ENCODE measurements at regions not wholly inside any gene's neighbourhood (a gene's known extent, or its start where the extent isn't known, plus 50 kb on each side); places are given as distances from the start of the nearest gene placed in this dataset.

DNA sequence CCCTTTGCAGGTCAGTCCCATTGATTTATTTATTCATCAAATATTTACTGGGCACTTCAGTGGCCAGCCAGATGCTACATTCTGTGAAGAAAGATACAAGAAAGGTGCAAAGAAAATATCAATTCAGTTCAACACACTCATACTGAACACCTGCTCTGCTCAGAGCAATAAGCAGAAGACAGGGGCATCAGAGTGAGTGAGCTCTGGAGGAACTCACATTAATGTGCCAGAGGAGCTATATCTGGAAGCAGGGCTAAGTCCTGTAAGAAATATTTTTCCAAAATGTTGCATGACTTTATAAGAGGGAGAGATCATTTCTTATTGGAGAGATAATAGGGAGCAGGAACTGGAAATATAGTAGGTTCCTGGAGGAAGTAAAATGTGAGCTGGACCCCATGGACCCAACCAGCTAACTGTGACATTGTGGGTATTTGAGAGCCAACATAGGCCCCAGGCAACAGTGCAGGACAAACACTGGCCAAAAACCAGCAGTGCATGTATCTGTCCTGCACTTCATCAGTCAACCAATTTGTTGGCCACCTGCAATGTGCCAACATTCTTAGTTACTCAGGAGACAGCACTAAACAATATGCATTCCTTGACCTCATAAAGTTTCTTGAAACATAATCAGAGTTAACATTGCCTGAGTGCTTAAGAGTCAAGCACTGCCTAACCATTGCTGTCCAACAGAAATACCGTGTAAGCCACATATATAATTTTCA, 102.7 kb upstream of the PTPRM start:
- no peak for DNase-seq
- peaks cover 0 to 11% (median under 1%) of the 10 kb centered on the region in 4 experiments for H3K4me1 ChIP-seq (ENCODE audit: control extremely low read depth in 1 of 4, control insufficient read depth in 4 of 4, insufficient read depth in 4 of 4, low read length in 3 of 4)
- no CpG with 5 or more reads among the region's 1 CpG for WGBS (ENCODE audit: insufficient coverage)
- H3K4me3 ChIP-seq (ENCODE audit: control insufficient read depth in 1 of 7, extremely low read depth in 1 of 7, insufficient read depth in 4 of 7, low read depth in 2 of 7, low read length in 6 of 7), result no peak overlapping the region
- ChIA-PET CTCF (no interaction called here), POLR2A (no interaction called here)
- no peaks in the 10 kb centered on the region for H3K27me3 ChIP-seq (replicated peaks in 2 of 5; ENCODE audit: control insufficient read depth in 4 of 5, insufficient read depth in 5 of 5, low read length in 4 of 5)
- no peaks in the 10 kb centered on the region for H3K36me3 ChIP-seq (ENCODE audit: control insufficient read depth in 4 of 4, insufficient read depth in 4 of 4, low read length in 3 of 4)
- H3K27ac ChIP-seq (ENCODE audit: insufficient read depth in 1 of 2, low read depth in 1 of 2, low read length in 2 of 2, poor library complexity in 1 of 2, severe bottlenecking in 2 of 2), result no peak overlapping the region
- no peaks in the 10 kb centered on the region for H3K9me3 ChIP-seq (ENCODE audit: control extremely low read depth in 1 of 5, control insufficient read depth in 4 of 5, insufficient read depth in 2 of 5, low read depth in 1 of 5, low read length in 4 of 5)

GRCh38 chr18:7466190-7466589, 100.9 kb upstream of the PTPRM start:
- Histone ChIP-seq H3K27me3 (replicated peaks in 2 of 5; ENCODE audit: control insufficient read depth in 4 of 5, insufficient read depth in 5 of 5, low read length in 4 of 5) (no peaks in the 10 kb centered on the region), H3K36me3 (ENCODE audit: control insufficient read depth in 4 of 4, insufficient read depth in 4 of 4, low read length in 3 of 4) (no peaks in the 10 kb centered on the region)
- DNase-seq, result no peak

DNA sequence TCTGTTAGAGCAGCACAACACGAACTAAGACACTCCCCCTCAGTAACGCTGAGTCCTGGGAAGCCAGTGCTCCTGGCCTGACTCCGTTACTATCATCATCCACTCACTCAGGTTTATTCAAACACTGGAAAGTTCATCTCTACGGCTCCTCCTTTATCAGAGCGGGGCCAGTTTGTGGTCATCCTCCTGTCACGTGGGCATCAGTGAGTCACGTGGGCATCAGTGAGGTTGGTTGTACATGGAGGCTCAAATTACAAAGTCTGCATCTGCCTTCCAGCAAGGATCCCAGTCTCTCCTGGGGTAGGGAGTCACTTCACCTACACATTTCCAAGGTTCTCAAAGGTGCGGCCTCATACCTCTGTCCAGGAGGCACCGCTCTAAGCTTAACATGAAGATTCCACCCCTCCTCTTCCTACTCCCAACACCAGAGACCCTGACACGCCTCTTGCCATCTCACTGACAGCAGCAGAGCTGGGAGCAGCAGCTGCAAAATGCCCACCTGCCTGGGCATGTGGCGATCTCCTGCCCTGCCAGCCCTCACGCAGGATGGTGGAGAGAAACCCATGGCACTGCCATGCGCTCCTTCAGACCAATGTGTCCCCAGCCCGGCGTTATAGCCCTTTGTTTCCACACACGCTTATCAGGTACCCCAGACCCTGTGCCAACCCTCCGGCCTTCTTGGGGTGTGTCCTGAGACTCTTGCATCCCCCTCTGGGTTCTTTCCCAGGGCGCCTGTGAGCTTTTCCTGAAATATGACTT, 99.2 kb upstream of the PTPRM start:
- ChIA-PET POLR2A (no interaction called here), CTCF (no interaction called here)
- no peaks in the 10 kb centered on the region for H3K36me3 ChIP-seq (ENCODE audit: control insufficient read depth in 4 of 4, insufficient read depth in 4 of 4, low read length in 3 of 4)
- peaks cover 0 to 17% (median 3%) of the 10 kb centered on the region in 4 experiments for H3K4me1 ChIP-seq (ENCODE audit: control extremely low read depth in 1 of 4, control insufficient read depth in 4 of 4, insufficient read depth in 4 of 4, low read length in 3 of 4)
- H3K27me3 ChIP-seq (replicated peaks in 2 of 5; ENCODE audit: control insufficient read depth in 4 of 5, insufficient read depth in 5 of 5, low read length in 4 of 5), result no peaks in the 10 kb centered on the region
- H3K4me3 ChIP-seq (ENCODE audit: control insufficient read depth in 1 of 7, extremely low read depth in 1 of 7, insufficient read depth in 4 of 7, low read depth in 2 of 7, low read length in 6 of 7), result no peak overlapping the region
- H3K27ac ChIP-seq (ENCODE audit: insufficient read depth in 1 of 2, low read depth in 1 of 2, low read length in 2 of 2, poor library complexity in 1 of 2, severe bottlenecking in 2 of 2), result no peak overlapping the region
- no peak for DNase-seq
- over 99% methylated on average over 15 of the region's 18 CpGs for WGBS (ENCODE audit: insufficient coverage)
- H3K9me3 ChIP-seq (ENCODE audit: control extremely low read depth in 1 of 5, control insufficient read depth in 4 of 5, insufficient read depth in 2 of 5, low read depth in 1 of 5, low read length in 4 of 5), result no peaks in the 10 kb centered on the region

More at GRCh38 chr18:7466190-7466589, 100.9 kb upstream of the PTPRM start:
- H3K4me1 ChIP-seq (ENCODE audit: control extremely low read depth in 1 of 4, control insufficient read depth in 4 of 4, insufficient read depth in 4 of 4, low read length in 3 of 4), result peaks cover 0 to 17% (median 3%) of the 10 kb centered on the region in 4 experiments
- H3K4me3 ChIP-seq (ENCODE audit: control insufficient read depth in 1 of 7, extremely low read depth in 1 of 7, insufficient read depth in 4 of 7, low read depth in 2 of 7, low read length in 6 of 7), result no peak overlapping the region
- ChIA-PET POLR2A (no interaction called here), CTCF (interaction anchor here (0.9 kb wide), 1 partner anchor 245 kb away, joined by 3 read pairs; no protein-coding TSS in a partner anchor)
- no peaks in the 10 kb centered on the region for H3K9me3 ChIP-seq (ENCODE audit: control extremely low read depth in 1 of 5, control insufficient read depth in 4 of 5, insufficient read depth in 2 of 5, low read depth in 1 of 5, low read length in 4 of 5)
- no peak overlapping the region for H3K27ac ChIP-seq (ENCODE audit: insufficient read depth in 1 of 2, low read depth in 1 of 2, low read length in 2 of 2, poor library complexity in 1 of 2, severe bottlenecking in 2 of 2)
- WGBS (ENCODE audit: insufficient coverage), result 40% methylated on average over 1 of the region's 5 CpGs

- ChIA-PET POLR2A (no interaction called here), CTCF (no interaction called here)
- 64% methylated on average over 5 of the region's 5 CpGs for WGBS (ENCODE audit: insufficient coverage)
- no peaks in the 10 kb centered on the region for H3K36me3 ChIP-seq (ENCODE audit: control insufficient read depth in 4 of 4, insufficient read depth in 4 of 4, low read length in 3 of 4)
- H3K27ac ChIP-seq (ENCODE audit: insufficient read depth in 1 of 2, low read depth in 1 of 2, low read length in 2 of 2, poor library complexity in 1 of 2, severe bottlenecking in 2 of 2), result no peak overlapping the region
- no peaks in the 10 kb centered on the region for H3K27me3 ChIP-seq (replicated peaks in 2 of 5; ENCODE audit: control insufficient read depth in 4 of 5, insufficient read depth in 5 of 5, low read length in 4 of 5)
- DNase-seq, result no peak
- H3K4me1 ChIP-seq (ENCODE audit: control extremely low read depth in 1 of 4, control insufficient read depth in 4 of 4, insufficient read depth in 4 of 4, low read length in 3 of 4), result peaks cover 0 to 17% (median 3%) of the 10 kb centered on the region in 4 experiments
- no peaks in the 10 kb centered on the region for H3K9me3 ChIP-seq (ENCODE audit: control extremely low read depth in 1 of 5, control insufficient read depth in 4 of 5, insufficient read depth in 2 of 5, low read depth in 1 of 5, low read length in 4 of 5)
- no peak overlapping the region for H3K4me3 ChIP-seq (ENCODE audit: control insufficient read depth in 1 of 7, extremely low read depth in 1 of 7, insufficient read depth in 4 of 7, low read depth in 2 of 7, low read length in 6 of 7)
Observed at GRCh38 chr18:7470101-7470500, 97.0 kb upstream of the PTPRM start.

- Histone ChIP-seq H3K4me1 (ENCODE audit: control extremely low read depth in 1 of 4, control insufficient read depth in 4 of 4, insufficient read depth in 4 of 4, low read length in 3 of 4) (peaks cover 0 to 17% (median 3%) of the 10 kb centered on the region in 4 experiments), H3K27ac (ENCODE audit: insufficient read depth in 1 of 2, low read depth in 1 of 2, low read length in 2 of 2, poor library complexity in 1 of 2, severe bottlenecking in 2 of 2) (no peak overlapping the region), H3K36me3 (ENCODE audit: control insufficient read depth in 4 of 4, insufficient read depth in 4 of 4, low read length in 3 of 4) (no peaks in the 10 kb centered on the region), H3K27me3 (replicated peaks in 2 of 5; ENCODE audit: control insufficient read depth in 4 of 5, insufficient read depth in 5 of 5, low read length in 4 of 5) (no peaks in the 10 kb centered on the region), H3K9me3 (ENCODE audit: control extremely low read depth in 1 of 5, control insufficient read depth in 4 of 5, insufficient read depth in 2 of 5, low read depth in 1 of 5, low read length in 4 of 5) (no peaks in the 10 kb centered on the region), H3K4me3 (ENCODE audit: control insufficient read depth in 1 of 7, extremely low read depth in 1 of 7, insufficient read depth in 4 of 7, low read depth in 2 of 7, low read length in 6 of 7) (no peak overlapping the region)
- ChIA-PET CTCF (no interaction called here), POLR2A (no interaction called here)
- WGBS (ENCODE audit: insufficient coverage), result 66% methylated on average over 3 of the region's 3 CpGs
- DNase-seq, result no peak
Observed at GRCh38 chr18:7470503-7470902, 96.6 kb upstream of the PTPRM start.

- Histone ChIP-seq H3K27ac (ENCODE audit: insufficient read depth in 1 of 2, low read depth in 1 of 2, low read length in 2 of 2, poor library complexity in 1 of 2, severe bottlenecking in 2 of 2) (no peak overlapping the region), H3K9me3 (ENCODE audit: control extremely low read depth in 1 of 5, control insufficient read depth in 4 of 5, insufficient read depth in 2 of 5, low read depth in 1 of 5, low read length in 4 of 5) (no peaks in the 10 kb centered on the region), H3K36me3 (ENCODE audit: control insufficient read depth in 4 of 4, insufficient read depth in 4 of 4, low read length in 3 of 4) (no peaks in the 10 kb centered on the region), H3K4me3 (ENCODE audit: control insufficient read depth in 1 of 7, extremely low read depth in 1 of 7, insufficient read depth in 4 of 7, low read depth in 2 of 7, low read length in 6 of 7) (no peak overlapping the region), H3K27me3 (replicated peaks in 2 of 5; ENCODE audit: control insufficient read depth in 4 of 5, insufficient read depth in 5 of 5, low read length in 4 of 5) (no peaks in the 10 kb centered on the region), H3K4me1 (ENCODE audit: control extremely low read depth in 1 of 4, control insufficient read depth in 4 of 4, insufficient read depth in 4 of 4, low read length in 3 of 4) (no peaks in the 10 kb centered on the region)
- 79% methylated on average over 6 of the region's 6 CpGs for WGBS (ENCODE audit: insufficient coverage)
- CTCF ChIA-PET, result interaction anchor here (1.7 kb wide), 1 partner anchor 26 kb away, joined by 4 read pairs; no protein-coding TSS in a partner anchor
- POLR2A ChIA-PET, result no interaction called here
- no peak for DNase-seq
Observed at GRCh38 chr18:7476386-7476785, 90.7 kb upstream of the PTPRM start.

GRCh38 chr18:7479756-7480155, 87.4 kb upstream of the PTPRM start:
- Histone ChIP-seq H3K4me1 (ENCODE audit: control extremely low read depth in 1 of 4, control insufficient read depth in 4 of 4, insufficient read depth in 4 of 4, low read length in 3 of 4) (no peaks in the 10 kb centered on the region), H3K4me3 (ENCODE audit: control insufficient read depth in 1 of 7, extremely low read depth in 1 of 7, insufficient read depth in 4 of 7, low read depth in 2 of 7, low read length in 6 of 7) (no peak overlapping the region), H3K27me3 (replicated peaks in 2 of 5; ENCODE audit: control insufficient read depth in 4 of 5, insufficient read depth in 5 of 5, low read length in 4 of 5) (no peaks in the 10 kb centered on the region), H3K27ac (ENCODE audit: insufficient read depth in 1 of 2, low read depth in 1 of 2, low read length in 2 of 2, poor library complexity in 1 of 2, severe bottlenecking in 2 of 2) (no peak overlapping the region), H3K9me3 (ENCODE audit: control extremely low read depth in 1 of 5, control insufficient read depth in 4 of 5, insufficient read depth in 2 of 5, low read depth in 1 of 5, low read length in 4 of 5) (no peaks in the 10 kb centered on the region), H3K36me3 (ENCODE audit: control insufficient read depth in 4 of 4, insufficient read depth in 4 of 4, low read length in 3 of 4) (no peaks in the 10 kb centered on the region)
- POLR2A ChIA-PET, result no interaction called here
- 100% methylated on average over 4 of the region's 6 CpGs for WGBS (ENCODE audit: insufficient coverage)
- no peak for DNase-seq
- CTCF ChIA-PET, result no interaction called here
